GM23338 (cell line): ENCODE measurements at regions not wholly inside any gene's neighbourhood (a gene's known extent, or its start where the extent isn't known, plus 50 kb on each side); places are given as distances from the start of the nearest gene placed in this dataset.

Experiments
- ATAC-seq: fragments of 200-7000 bp; cut with Tn5 transposase; 3 replicates; pipeline ENCODE4 v1.9.1; 2020
- DNase-seq: peaks from one replicate; pipeline ENCODE4 v3.0.0-alpha.2; 2015; ENCODE audit warnings: low spot score
- H2AFZ ChIP-seq: fragments of 200-600 bp; sonication (generic); 2 replicates; pipeline ENCODE4 v1.8.0; 2016; ENCODE audit warnings: antibody characterized with exemption, mild to moderate bottlenecking, moderate library complexity
- H3F3A ChIP-seq: fragments of 200-600 bp; sonication (generic); replicated peaks from 2 replicates; pipeline ENCODE4 v1.8.0; 2017; ENCODE audit warnings: antibody characterized with exemption, mixed run types, low read depth
- H3K27ac ChIP-seq: fragments of 200-600 bp; sonication (generic); 2 replicates; pipeline ENCODE4 v1.6.1; 2016; ENCODE audit warnings: low read depth
- H3K27me3 ChIP-seq: fragments of 200-600 bp; sonication (generic); 2 replicates; pipeline ENCODE4 v1.8.0; 2016; ENCODE audit warnings: mild to moderate bottlenecking, mixed run types, moderate library complexity; ENCODE audit not compliant: insufficient read depth
- H3K36me3 ChIP-seq: fragments of 200-600 bp; sonication (generic); 2 replicates; pipeline ENCODE4 v1.8.0; 2016; ENCODE audit warnings: mild to moderate bottlenecking; ENCODE audit not compliant: insufficient read depth
- H3K4me1 ChIP-seq: fragments of 200-600 bp; sonication (generic); 2 replicates; pipeline ENCODE4 v1.8.0; 2016; ENCODE audit warnings: mild to moderate bottlenecking, moderate library complexity; ENCODE audit not compliant: insufficient read depth
- H3K4me2 ChIP-seq: fragments of 200-600 bp; sonication (generic); 2 replicates; pipeline ENCODE4 v1.7.1; 2017; ENCODE audit warnings: mixed run types
- H3K4me3 ChIP-seq: fragments of 200-600 bp; sonication (generic); 2 replicates; pipeline ENCODE4 v1.6.1; 2016; ENCODE audit warnings: mixed run types
- H3K79me2 ChIP-seq: fragments of 200-600 bp; sonication (generic); replicated peaks from 2 replicates; pipeline ENCODE4 v1.8.0; 2017; ENCODE audit warnings: mild to moderate bottlenecking; ENCODE audit not compliant: insufficient read depth
- H3K9me2 ChIP-seq: fragments of 200-600 bp; sonication (generic); 2 replicates; pipeline ENCODE4 v1.8.0; 2017; ENCODE audit not compliant: insufficient read depth
- H4K20me1 ChIP-seq: fragments of 200-600 bp; sonication (generic); replicated peaks from 2 replicates; pipeline ENCODE4 v1.8.0; 2017; ENCODE audit warnings: mild to moderate bottlenecking; ENCODE audit not compliant: insufficient read depth
- H3K27ac Mint-ChIP-seq: 2 replicates; pipeline ENCODE4 v1.8.0; 2020; ENCODE audit warnings: inconsistent platforms, mild to moderate bottlenecking, moderate library complexity, mixed read lengths
- H3K27me3 Mint-ChIP-seq: 3 replicates; pipeline ENCODE4 v1.8.0; 2022; ENCODE audit warnings: low read depth, mild to moderate bottlenecking, moderate library complexity, mixed read lengths, inconsistent platforms; ENCODE audit not compliant: insufficient read depth, poor library complexity
- H3K36me3 Mint-ChIP-seq: 3 replicates; pipeline ENCODE4 v1.8.0; 2021; ENCODE audit warnings: low read depth, mild to moderate bottlenecking, inconsistent platforms, moderate library complexity, mixed read lengths
- H3K4me1 Mint-ChIP-seq: 3 replicates; pipeline ENCODE4 v1.8.0; 2020; ENCODE audit warnings: mild to moderate bottlenecking, inconsistent platforms, mixed read lengths
- H3K4me3 Mint-ChIP-seq: 3 replicates; pipeline ENCODE4 v1.8.0; 2021; ENCODE audit warnings: moderate library complexity, mild to moderate bottlenecking, inconsistent platforms, mixed read lengths
- H3K9me3 Mint-ChIP-seq: 3 replicates; pipeline ENCODE4 v1.8.0; 2020; ENCODE audit warnings: moderate library complexity, mild to moderate bottlenecking, inconsistent platforms, mixed read lengths
- CREB1 ChIP-seq: fragments of 250-450 bp; sonication (Bioruptor Pico); IDR thresholded peaks from 2 replicates; pipeline ENCODE4 v1.5.0; 2020; ENCODE audit warnings: low read depth, mild to moderate bottlenecking, moderate library complexity
- CTCF ChIP-seq, 2 experiments: fragments of 200-600 bp in 1 of 2; sonication (generic) in 1 of 2; conservative IDR thresholded peaks; 2 replicates each; pipeline versions ENCODE4 v1.5.1 to v1.6.1; 2016 to 2017; ENCODE audit warnings: antibody characterized with exemption in 2 of 2, low read depth in 2 of 2, mild to moderate bottlenecking in 2 of 2, moderate library complexity in 1 of 2
- ETS1 ChIP-seq: IDR thresholded peaks from 2 replicates; pipeline ENCODE4 v1.6.1; 2016; ENCODE audit warnings: antibody characterized with exemption
- EZH2 ChIP-seq: fragments of 200-600 bp; sonication (generic); IDR thresholded peaks from one replicate; pipeline ENCODE4 v1.8.0; 2017; ENCODE audit warnings: antibody characterized with exemption, mild to moderate bottlenecking, low read depth; ENCODE audit not compliant: unreplicated experiment
- EZH2phosphoT487 ChIP-seq: fragments of 200-600 bp; sonication (generic); IDR thresholded peaks from one replicate; pipeline ENCODE4 v1.8.1; 2018; ENCODE audit warnings: antibody characterized with exemption; ENCODE audit not compliant: unreplicated experiment
- JUNB ChIP-seq: IDR thresholded peaks from one replicate; pipeline ENCODE4 v1.6.1; 2016; ENCODE audit warnings: antibody characterized with exemption; ENCODE audit not compliant: unreplicated experiment
- NANOG ChIP-seq: IDR thresholded peaks from 2 replicates; pipeline ENCODE4 v1.6.1; 2016; ENCODE audit warnings: antibody characterized with exemption, borderline replicate concordance
- POLR2AphosphoS5 ChIP-seq: IDR thresholded peaks from 2 replicates; pipeline ENCODE4 v1.6.1; 2016; ENCODE audit warnings: antibody characterized with exemption, low read depth
- REST ChIP-seq: IDR thresholded peaks from one replicate; pipeline ENCODE4 v1.6.1; 2018; ENCODE audit warnings: antibody characterized with exemption; ENCODE audit not compliant: unreplicated experiment
- STAT1 ChIP-seq: IDR thresholded peaks from one replicate; pipeline ENCODE4 v1.6.1; 2016; ENCODE audit warnings: antibody characterized with exemption; ENCODE audit not compliant: unreplicated experiment
- ZNF114 ChIP-seq: fragments of 250-450 bp; sonication (Bioruptor Pico); IDR thresholded peaks from 2 replicates; pipeline ENCODE4 v1.5.0; 2020; ENCODE audit warnings: mild to moderate bottlenecking, moderate library complexity
- ZNF331 ChIP-seq: fragments of 250-450 bp; sonication (Bioruptor Pico); IDR thresholded peaks from 2 replicates; pipeline ENCODE4 v1.5.0; 2020; ENCODE audit warnings: low read depth, mild to moderate bottlenecking, moderate library complexity
- ZNF462 ChIP-seq: fragments of 250-450 bp; sonication (Bioruptor Pico); IDR thresholded peaks from 2 replicates; pipeline ENCODE4 v1.5.0; 2020; ENCODE audit warnings: mild to moderate bottlenecking, moderate library complexity

GRCh38 chr5:156126716-156127115 lies 200.2 kb upstream of the SGCD start:
- Mint-ChIP-seq H3K27me3 (peaks cover 2% of the 10 kb centered on the region), H3K4me1 (no peaks in the 10 kb centered on the region), H3K9me3 (no peaks in the 10 kb centered on the region), H3K4me3 (no peak overlapping the region), H3K27ac (no peak overlapping the region), H3K36me3 (no peaks in the 10 kb centered on the region)
- Histone ChIP-seq H3K27me3 (no peaks in the 10 kb centered on the region), H3K27ac (no peak overlapping the region), H3K9me2 (no peaks in the 10 kb centered on the region), H3K4me1 (no peaks in the 10 kb centered on the region), H2AFZ (no peak overlapping the region), H3K79me2 (no peaks in the 10 kb centered on the region), H3F3A (no peaks in the 10 kb centered on the region), H3K4me2 (no peak overlapping the region), H4K20me1 (no peaks in the 10 kb centered on the region), H3K4me3 (no peak overlapping the region), H3K36me3 (no peaks in the 10 kb centered on the region)
- DNase-seq (no peak), ATAC-seq (no peak)
- TF ChIP-seq ZNF114 (no peak), EZH2phosphoT487 (no peak), ZNF331 (CRISPR knock-in tag) (no peak), CTCF (conservative IDR thresholded peaks at IDR 0.05; ENCODE audit: low read depth in 2 of 2) (no peak), STAT1 (no peak), ETS1 (no peak), ZNF462 (CRISPR knock-in tag) (no peak), EZH2 (no peak), CREB1 (CRISPR knock-in tag) (no peak), REST (no peak), NANOG (no peak), JUNB (no peak), POLR2AphosphoS5 (no peak)
